H1 (cell line): ENCODE measurements at regions not wholly inside any gene's neighbourhood (a gene's known extent, or its start where the extent isn't known, plus 50 kb on each side); places are given as distances from the start of the nearest gene placed in this dataset.

Source experiments
- CTCF ChIA-PET: fragments of 300-600 bp; sonication (Branson Sonifier 250); formaldehyde crosslinking; loops from one replicate; lab custom pipeline; 2021; ENCODE audit not compliant: partially characterized antibody; lab: Charles Lee
- POLR2A ChIA-PET: fragments of 300-600 bp; sonication (Branson Sonifier 250); formaldehyde crosslinking; loops from one replicate; lab custom pipeline; 2021; ENCODE audit warnings: inconsistent platforms; ENCODE audit not compliant: partially characterized antibody; lab: Charles Lee
- DNase-seq, 2 experiments: peaks; one replicate each; pipeline versions ENCODE4 v3.0.0 to v3.0.0-alpha.2; 2010 to 2022; ENCODE audit warnings: low spot score in 2 of 2, low read depth in 1 of 2, mixed read lengths in 1 of 2
- FAIRE-seq: peaks from 2 replicates; lab custom pipeline; 2011; peaks lifted over from hg19 to GRCh38; lab: Jason Lieb, UNC
- H2AFZ ChIP-seq: 2 replicates; pipeline ENCODE4 v1.8.1; 2012; ENCODE audit warnings: low read length, inconsistent platforms
- H2AK5ac ChIP-seq: 2 replicates; pipeline ENCODE4 v1.6.1; 2013; ENCODE audit warnings: low read depth, low read length
- H2BK120ac ChIP-seq: replicated peaks from 2 replicates; pipeline ENCODE3; 2013; ENCODE audit warnings: low read depth, low read length, inconsistent platforms
- H2BK12ac ChIP-seq: 2 replicates; pipeline ENCODE4 v1.6.1; 2013; ENCODE audit warnings: low read depth, low read length
- H2BK15ac ChIP-seq: 2 replicates; pipeline ENCODE4 v1.6.1; 2013; ENCODE audit warnings: low read length
- H2BK20ac ChIP-seq: 2 replicates; pipeline ENCODE4 v1.6.1; 2013; ENCODE audit warnings: low read length
- H2BK5ac ChIP-seq: 2 replicates; pipeline ENCODE4 v1.6.1; 2013; ENCODE audit warnings: low read depth, low read length
- H3K14ac ChIP-seq: 2 replicates; pipeline ENCODE4 v1.6.1; 2013; ENCODE audit warnings: inconsistent platforms; ENCODE audit not compliant: insufficient read length
- H3K18ac ChIP-seq: 2 replicates; pipeline ENCODE4 v1.6.1; 2013; ENCODE audit warnings: low read length; ENCODE audit errors: extremely low read depth
- H3K23ac ChIP-seq: 2 replicates; pipeline ENCODE4 v1.6.1; 2013; ENCODE audit warnings: inconsistent platforms; ENCODE audit not compliant: insufficient read length
- H3K23me2 ChIP-seq: 2 replicates; pipeline ENCODE4 v1.6.1; 2013; ENCODE audit warnings: low read depth, low read length
- H3K27ac ChIP-seq: 2 replicates; pipeline ENCODE4 v1.6.1; 2011; ENCODE audit warnings: low read depth, low read length, inconsistent platforms
- H3K27me3 ChIP-seq, 4 experiments: replicated peaks in 1 of 4; 1 replicate in 1 of 4; 2 replicates in 3 of 4; pipeline versions ENCODE4 v1.6.1 to v1.8.1; 2011 to 2013; ENCODE audit warnings: low read length in 3 of 4, mild to moderate bottlenecking in 3 of 4, inconsistent platforms in 2 of 4, mixed read lengths in 2 of 4, moderate library complexity in 1 of 4; ENCODE audit not compliant: control insufficient read depth in 3 of 4, insufficient read depth in 3 of 4; ENCODE audit errors: extremely low read depth in 1 of 4
- H3K36me3 ChIP-seq, 4 experiments: 2 replicates each; pipeline versions ENCODE4 v1.6.1 to v1.8.1; 2011 to 2013; ENCODE audit warnings: mild to moderate bottlenecking in 4 of 4, low read length in 3 of 4, moderate library complexity in 2 of 4, control low read depth in 1 of 4, inconsistent platforms in 1 of 4; ENCODE audit not compliant: insufficient read depth in 4 of 4, control insufficient read depth in 2 of 4
- H3K4ac ChIP-seq: replicated peaks from 2 replicates; pipeline ENCODE3; 2013; ENCODE audit warnings: low read length, low read depth, mixed read lengths, inconsistent platforms; ENCODE audit not compliant: insufficient read length
- H3K4me1 ChIP-seq, 4 experiments: replicated peaks in 1 of 4; 1 replicate in 1 of 4; 2 replicates in 3 of 4; pipeline versions ENCODE4 v1.6.1 to v1.8.1; 2011 to 2013; ENCODE audit warnings: low read length in 3 of 4, inconsistent platforms in 2 of 4, mixed read lengths in 1 of 4; ENCODE audit not compliant: insufficient read depth in 4 of 4, control insufficient read depth in 3 of 4
- H3K4me2 ChIP-seq, 2 experiments: 2 replicates each; pipeline versions ENCODE4 v1.6.1 to v1.8.1; 2011 to 2013; ENCODE audit warnings: low read depth in 2 of 2, low read length in 2 of 2, control low read depth in 1 of 2, inconsistent platforms in 1 of 2, mild to moderate bottlenecking in 1 of 2; ENCODE audit not compliant: insufficient read depth in 1 of 2
- H3K4me3 ChIP-seq, 4 experiments: fragments of 200-600, 300-600 bp in 1 of 4; sonication (generic), shearing (Covaris generic), sonication (Bioruptor Twin) in 1 of 4; 2 replicates each; pipeline versions ENCODE4 v1.5.1 to v1.8.1; 2011 to 2016; ENCODE audit warnings: low read length in 4 of 4, low read depth in 3 of 4, control low read depth in 2 of 4, inconsistent platforms in 2 of 4, mild to moderate bottlenecking in 2 of 4, mixed read lengths in 1 of 4, moderate library complexity in 1 of 4; ENCODE audit not compliant: insufficient read depth in 2 of 4; ENCODE audit errors: extremely low read depth in 1 of 4
- H3K56ac ChIP-seq: replicated peaks from 2 replicates; pipeline ENCODE3; 2013; ENCODE audit warnings: low read depth, mild to moderate bottlenecking, mixed read lengths, low read length, inconsistent platforms; ENCODE audit not compliant: insufficient read length
- H3K79me1 ChIP-seq: 2 replicates; pipeline ENCODE4 v1.6.1; 2013; ENCODE audit warnings: low read depth, low read length, control low read depth
- H3K79me2 ChIP-seq, 2 experiments: 2 replicates each; pipeline versions ENCODE4 v1.6.1 to v1.8.1; 2012 to 2013; ENCODE audit warnings: low read length in 2 of 2, mild to moderate bottlenecking in 2 of 2, inconsistent platforms in 1 of 2; ENCODE audit not compliant: insufficient read depth in 2 of 2, control insufficient read depth in 1 of 2
- H3K9ac ChIP-seq, 4 experiments: replicated peaks in 1 of 4; 1 replicate in 1 of 4; 2 replicates in 3 of 4; pipeline versions ENCODE4 v1.6.1 to v1.8.1; 2011 to 2013; ENCODE audit warnings: low read depth in 3 of 4, low read length in 3 of 4, control low read depth in 2 of 4, mild to moderate bottlenecking in 2 of 4, moderate library complexity in 2 of 4, inconsistent platforms in 1 of 4; ENCODE audit errors: extremely low read depth in 1 of 4
- H3K9me3 ChIP-seq, 2 experiments: 2 replicates each; pipeline versions ENCODE4 v1.6.1 to v1.8.1; 2012 to 2013; ENCODE audit warnings: mild to moderate bottlenecking in 2 of 2, moderate library complexity in 2 of 2, control low read depth in 1 of 2, inconsistent platforms in 1 of 2, low read depth in 1 of 2, low read length in 1 of 2, mixed read lengths in 1 of 2; ENCODE audit not compliant: insufficient read depth in 2 of 2
- H4K20me1 ChIP-seq, 2 experiments: replicated peaks in 1 of 2; 2 replicates each; pipeline versions ENCODE3 to v1.8.1; 2011 to 2013; ENCODE audit warnings: inconsistent platforms in 2 of 2, low read length in 2 of 2, mild to moderate bottlenecking in 1 of 2; ENCODE audit not compliant: insufficient read depth in 2 of 2, control insufficient read depth in 1 of 2
- H4K5ac ChIP-seq: 2 replicates; pipeline ENCODE4 v1.6.1; 2013; ENCODE audit warnings: low read length, low read depth, mixed read lengths, inconsistent platforms; ENCODE audit not compliant: insufficient read length
- H4K8ac ChIP-seq: 2 replicates; pipeline ENCODE4 v1.8.0; 2013; ENCODE audit warnings: mild to moderate bottlenecking, moderate library complexity, low read length, inconsistent platforms; ENCODE audit not compliant: insufficient read depth; ENCODE audit errors: extremely low read depth
- H4K91ac ChIP-seq: replicated peaks from 2 replicates; pipeline ENCODE3; 2013; ENCODE audit warnings: low read length, mixed read lengths, inconsistent platforms; ENCODE audit not compliant: insufficient read length
- HDAC6 ChIP-seq: IDR thresholded peaks from one replicate; pipeline ENCODE4 v1.7.1; 2012; ENCODE audit warnings: low read depth, mild to moderate bottlenecking, inconsistent platforms, low read length, moderate library complexity
- MAFK ChIP-seq: IDR thresholded peaks from 2 replicates; pipeline ENCODE4 v1.6.1; 2012; ENCODE audit warnings: low read depth, mild to moderate bottlenecking, improper control_type of control experiment, low read length
- PHF8 ChIP-seq: fragments of 200-600 bp; sonication (generic); conservative IDR thresholded peaks from 2 replicates; pipeline ENCODE4 v1.7.1; 2012; ENCODE audit warnings: low read depth, mild to moderate bottlenecking, inconsistent platforms, low read length, moderate library complexity
- WGBS, 2 experiments: shearing (Covaris generic) in 1 of 2; methylation state at CpG; one replicate each; pipeline versions ENCODE4 v1.1.6 to v1.1.7; 2013 to 2015; ENCODE audit warnings: low lambda C conversion rate in 2 of 2, mixed read lengths in 2 of 2, inconsistent platforms in 1 of 2, low coverage in 1 of 2, missing lambda C conversion rate in 1 of 2; ENCODE audit not compliant: insufficient replicate concordance in 2 of 2, insufficient coverage in 1 of 2, insufficient read length in 1 of 2; ENCODE audit errors: extremely low coverage in 1 of 2, missing lambda C conversion rate in 1 of 2; 5-methylcytosine and 5-hydroxymethylcytosine counted together

DNA sequence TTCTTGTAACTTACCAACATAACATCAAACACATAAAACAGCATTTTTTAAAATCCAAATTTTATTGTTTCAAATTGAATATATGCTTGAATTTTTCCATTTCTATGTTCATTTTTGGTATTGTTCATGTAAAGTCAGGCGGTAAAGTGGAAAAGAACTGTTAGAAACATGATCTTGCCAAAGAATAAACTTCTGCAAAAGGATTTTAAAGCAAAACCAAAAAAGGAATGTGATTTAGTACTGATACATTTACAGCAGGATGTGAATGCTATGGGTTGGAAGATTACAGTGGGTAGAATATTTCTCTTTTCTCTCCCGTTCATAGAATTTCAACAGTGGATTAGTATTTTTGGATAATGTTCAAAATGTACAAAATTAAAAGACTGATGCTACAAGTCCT lies 277.2 kb upstream of the MPDZ start:
- Histone ChIP-seq H2AK5ac (no peak overlapping the region), H3K9ac (no peak overlapping the region), H3K4me1 (0 out of 7 replicates have a peak, but pooled peaks cover 0 to 2% (median 0%) of the 10 kb centered on the region in 4 experiments), H3K56ac (no peak overlapping the region), H3K23me2 (no peaks in the 10 kb centered on the region), H4K8ac (no peak overlapping the region), H3K79me1 (no peaks in the 10 kb centered on the region), H3K9me3 (no peaks in the 10 kb centered on the region), H2BK5ac (no peak overlapping the region), H3K36me3 (no peaks in the 10 kb centered on the region), H3K4me3 (no peak overlapping the region), H2BK12ac (no peak overlapping the region), H3K14ac (no peak overlapping the region), H4K20me1 (no peaks in the 10 kb centered on the region), H3K27ac (no peak overlapping the region), H3K79me2 (no peaks in the 10 kb centered on the region), H3K23ac (no peak overlapping the region), H3K4me2 (no peak overlapping the region), H3K4ac (no peak overlapping the region), H4K5ac (no peak overlapping the region), H2BK15ac (no peak overlapping the region), H4K91ac (no peak overlapping the region), H2AFZ (no peak overlapping the region), H3K18ac (no peak overlapping the region), H3K27me3 (no peaks in the 10 kb centered on the region), H2BK120ac (no peak overlapping the region), H2BK20ac (no peak overlapping the region)
- DNase-seq = no peak
- ChIA-PET POLR2A (no interaction called here), CTCF (no interaction called here)
- 83% methylated on average over 2 of the region's 2 CpGs; no CpG with 5 or more reads in 1 of the 2 experiments for WGBS, 2 experiments
- FAIRE-seq = no peak
- TF ChIP-seq MAFK (no peak), HDAC6 (no peak), PHF8 (no peak)
